Amniotic epithelial cell (primary cell): ENCODE measurements at regions not wholly inside any gene's neighbourhood (a gene's known extent, or its start where the extent isn't known, plus 50 kb on each side); places are given as distances from the start of the nearest gene placed in this dataset.
A peak's percentile ranks its signal among the peaks of the same experiment; 100 is the strongest.
"Not testable (repeated sequence)": the region's sequence is repeated elsewhere in the genome, so short reads cannot be mapped to it uniquely, and the experiment has no call there.

Experiments used
- DNase-seq: peaks from one replicate; pipeline ENCODE4 v3.0.0-alpha.2; 2010; ENCODE audit warnings: low read depth

DNA sequence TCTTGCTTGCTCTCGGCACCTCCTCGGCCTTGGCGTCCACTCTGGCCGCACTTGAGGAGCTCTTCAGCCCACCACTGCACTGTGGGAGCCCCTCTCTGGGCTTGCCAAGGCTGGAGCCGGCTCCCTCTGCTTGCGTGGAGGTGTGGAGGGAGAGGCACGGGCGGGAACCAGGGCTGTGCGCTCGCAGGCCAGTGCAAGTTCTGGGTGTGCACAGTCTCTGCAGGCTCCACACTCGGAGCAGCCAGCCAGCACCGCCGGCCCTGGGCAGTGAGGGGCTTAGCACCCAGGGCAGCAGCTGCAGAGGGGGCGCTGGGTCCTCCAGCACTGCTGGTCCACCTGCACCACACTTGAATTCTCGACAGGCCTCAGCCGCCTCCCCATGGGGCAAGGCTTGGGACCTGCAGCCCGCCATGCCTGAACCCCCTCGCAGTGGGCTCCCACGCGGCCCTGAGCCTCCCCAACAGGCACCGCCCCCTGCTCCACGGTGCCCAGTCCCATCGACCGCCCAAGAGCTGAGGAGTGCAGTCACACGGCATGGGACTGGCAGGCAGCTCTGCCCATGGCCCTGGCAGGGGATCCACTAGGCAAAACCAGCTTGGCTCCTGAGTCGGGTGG, 411.2 kb upstream of the CHAC2 start:
- DNase-seq: no peak

DNA sequence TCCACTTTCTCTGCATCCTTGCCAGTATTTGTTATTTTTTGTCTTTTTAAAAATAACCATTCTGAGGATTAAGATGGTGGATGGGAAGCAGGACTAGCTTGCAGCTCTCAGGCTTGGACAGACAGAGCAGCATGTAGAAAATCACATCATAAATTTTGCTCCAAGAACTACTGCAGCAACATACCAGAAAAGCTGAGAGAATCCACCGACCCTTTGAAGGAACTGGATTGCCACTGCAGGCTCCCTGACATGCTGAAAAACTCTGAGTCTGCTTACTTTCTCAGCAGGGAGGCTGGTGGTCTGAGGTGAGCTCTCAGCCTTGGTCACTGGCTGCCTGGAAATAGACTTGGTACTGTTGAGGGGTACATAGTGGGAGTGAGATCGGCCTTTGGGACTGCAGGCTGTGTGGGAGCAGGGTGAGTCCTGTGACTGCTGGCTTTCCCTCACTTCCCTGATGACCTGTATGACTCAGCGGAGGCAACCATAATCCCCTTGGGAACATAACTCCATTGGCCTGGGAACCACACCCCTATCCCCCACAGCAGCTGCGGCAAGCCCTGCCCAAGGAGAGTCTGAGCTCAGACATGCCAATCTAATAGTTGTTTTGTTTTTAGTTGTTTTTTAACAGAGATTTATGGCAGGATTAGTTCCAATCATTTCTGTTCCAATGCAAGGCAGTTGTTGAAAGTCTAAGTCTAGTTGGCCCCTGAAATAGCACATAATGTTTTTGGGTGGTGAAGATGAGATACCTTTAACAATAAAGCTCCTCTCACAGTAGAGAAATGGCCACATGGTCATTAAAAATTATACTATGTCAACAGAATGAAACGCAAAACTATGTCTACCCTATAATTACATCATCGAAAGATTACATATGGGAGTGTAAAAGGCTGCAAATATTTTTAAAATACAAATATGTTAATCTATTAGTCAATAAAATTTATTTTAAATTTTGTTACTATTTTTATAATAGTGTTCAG, 414.2 kb upstream of the CHAC2 start:
- peak; percentile 83 for DNase-seq

DNA sequence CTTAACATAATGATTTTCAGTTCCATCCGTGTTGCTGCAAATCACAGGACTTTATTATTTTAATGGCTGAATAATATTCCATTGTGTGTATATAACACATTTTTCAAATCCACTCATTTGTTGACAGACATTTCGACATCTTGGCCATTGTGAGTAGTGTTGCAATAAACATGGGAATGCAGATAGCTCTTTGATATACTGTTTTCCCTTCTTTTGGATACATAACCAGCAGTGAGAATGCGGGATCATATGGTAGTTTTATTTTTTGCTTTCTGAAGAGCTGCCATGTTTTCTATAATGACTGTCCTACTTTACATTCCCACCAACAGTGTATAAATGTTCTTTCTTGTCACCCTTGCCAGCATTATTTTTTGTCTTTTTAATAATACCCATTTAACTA, 420.3 kb upstream of the CHAC2 start:
- peak; percentile 54 for DNase-seq

DNA sequence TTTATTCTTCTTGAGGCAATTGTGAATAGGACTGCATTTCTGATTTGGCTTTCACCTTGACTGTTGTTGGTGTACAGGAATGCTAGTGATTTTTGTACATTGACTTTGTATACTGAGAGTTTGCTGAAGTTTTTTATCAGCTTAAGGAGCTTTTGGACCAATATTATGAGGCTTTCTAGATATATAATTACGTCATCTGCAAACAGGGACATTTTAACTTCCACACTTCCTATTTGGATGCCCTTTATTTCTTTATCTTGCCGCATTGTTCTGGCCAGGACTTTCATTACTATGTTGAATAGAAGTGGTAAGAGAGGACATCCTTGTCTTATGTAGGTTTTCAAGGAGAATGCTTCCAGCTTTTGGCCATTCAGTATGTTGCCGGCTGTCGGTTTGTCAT, 425.4 kb upstream of the CHAC2 start:
- DNase-seq: no peak

DNA sequence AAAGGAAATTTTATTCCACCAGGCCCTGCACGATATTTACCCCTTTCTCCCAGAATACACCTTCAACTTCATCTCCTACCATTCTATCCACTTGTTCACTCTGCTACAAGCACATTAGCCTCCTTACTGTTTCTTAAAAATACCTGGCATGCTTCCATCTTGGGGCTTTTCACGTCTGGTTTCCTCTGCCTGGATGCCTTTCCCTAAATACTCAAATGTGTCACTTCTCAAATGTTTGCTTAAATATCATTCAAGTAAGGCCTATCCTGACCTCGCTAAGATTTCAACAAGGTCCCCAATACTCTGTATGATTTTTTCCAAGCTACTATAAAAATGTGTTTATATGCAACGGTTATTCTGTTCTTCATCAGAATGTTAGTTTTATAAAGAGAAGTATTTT, 433.0 kb upstream of the CHAC2 start:
- DNase-seq: no peak

DNA sequence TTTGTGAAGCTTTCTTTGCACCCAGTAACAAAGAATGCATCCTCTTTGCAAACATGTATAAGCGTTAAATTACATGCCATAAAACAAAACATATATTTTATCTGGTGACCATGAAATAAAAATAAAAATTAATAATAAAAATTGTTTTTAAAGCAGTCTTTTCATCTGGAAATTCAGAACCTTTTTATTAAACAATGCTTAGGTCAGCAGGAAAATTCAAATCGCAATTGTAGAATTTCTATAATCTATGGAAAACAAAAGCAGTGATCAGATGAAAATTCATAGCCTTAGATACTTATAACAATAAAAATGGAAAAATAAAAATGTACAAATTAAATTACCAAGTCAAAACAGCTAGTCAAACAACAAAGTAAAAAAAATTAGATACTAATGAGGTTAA, 435.9 kb upstream of the CHAC2 start:
- no peak for DNase-seq

DNA sequence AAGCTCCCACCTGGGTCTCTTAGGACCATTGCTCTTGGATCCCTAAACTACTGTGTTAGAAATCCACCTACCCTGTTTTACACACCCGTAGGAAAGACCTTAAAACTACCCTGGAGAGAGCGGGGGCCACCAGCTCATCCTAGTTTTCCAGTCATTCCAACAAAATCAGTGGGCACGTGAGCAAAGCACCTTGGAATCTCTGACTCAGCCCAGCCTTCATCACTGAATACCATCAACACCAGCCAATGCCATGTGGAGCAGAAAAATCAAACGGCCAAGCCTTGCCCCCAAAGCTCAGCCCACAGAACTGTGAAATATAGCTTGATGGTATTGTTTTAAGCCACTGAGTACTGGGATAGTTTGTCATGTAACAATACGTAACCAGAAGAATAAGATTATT, 449.7 kb upstream of the CHAC2 start:
- DNase-seq: no peak

DNA sequence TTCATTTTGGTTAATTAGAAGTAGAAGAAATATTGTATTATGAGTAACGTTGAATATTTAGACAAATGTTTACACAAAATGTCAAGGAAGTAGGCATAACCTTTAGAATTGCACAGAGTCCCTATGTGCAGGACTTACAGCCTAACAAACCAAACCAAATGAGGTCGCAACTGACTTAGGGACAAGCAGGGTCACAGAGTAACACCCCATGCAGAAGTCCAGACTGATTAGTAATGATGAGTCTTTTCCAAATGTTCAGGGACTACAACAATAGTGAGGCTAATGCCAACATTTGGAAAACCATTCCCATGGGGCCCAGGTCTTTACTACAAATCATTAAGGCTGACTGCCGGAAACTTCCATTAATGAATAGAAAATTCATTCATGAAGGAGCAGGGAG, 452.5 kb upstream of the CHAC2 start:
- no peak for DNase-seq

DNA sequence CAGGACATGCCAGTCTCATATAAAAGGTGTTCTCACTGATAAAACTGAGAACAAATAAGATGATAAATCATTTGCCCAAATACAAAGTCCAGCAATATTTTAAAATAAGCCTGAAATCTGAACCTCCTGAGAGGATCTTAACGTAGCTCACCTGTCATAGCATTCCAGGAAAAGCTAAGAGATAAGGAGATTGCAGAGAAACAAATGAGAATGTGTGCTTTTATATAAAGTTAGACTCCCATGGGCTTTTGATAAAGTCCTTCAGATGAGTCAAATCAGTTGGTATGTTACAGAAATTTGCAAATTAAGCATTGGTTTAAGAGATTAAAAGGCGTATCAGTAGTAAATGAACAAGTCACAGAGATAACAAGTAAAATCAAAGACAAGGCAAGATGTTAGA, 452.9 kb upstream of the CHAC2 start:
- DNase-seq: no peak

DNA sequence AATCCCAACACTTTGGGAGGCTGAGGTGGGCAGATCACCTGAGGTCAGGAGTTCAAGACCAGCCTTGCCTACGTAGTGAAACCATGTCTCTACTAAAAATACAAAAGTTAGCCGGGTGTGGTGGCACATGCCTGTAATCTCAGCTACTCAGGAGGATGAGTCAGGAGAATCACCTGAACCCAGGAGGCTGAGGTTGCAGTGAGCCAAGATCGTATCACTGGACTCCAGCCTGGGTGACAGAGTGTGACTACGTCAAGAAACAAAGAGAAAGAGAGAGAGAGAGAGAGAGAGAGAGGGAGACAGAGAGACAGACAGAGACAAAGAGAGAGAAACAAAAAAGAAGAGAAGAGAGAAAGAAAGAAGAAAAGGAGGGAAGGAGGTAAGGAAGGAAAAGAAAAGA, 454.0 kb upstream of the CHAC2 start:
- not testable (repeated sequence) for DNase-seq

DNA sequence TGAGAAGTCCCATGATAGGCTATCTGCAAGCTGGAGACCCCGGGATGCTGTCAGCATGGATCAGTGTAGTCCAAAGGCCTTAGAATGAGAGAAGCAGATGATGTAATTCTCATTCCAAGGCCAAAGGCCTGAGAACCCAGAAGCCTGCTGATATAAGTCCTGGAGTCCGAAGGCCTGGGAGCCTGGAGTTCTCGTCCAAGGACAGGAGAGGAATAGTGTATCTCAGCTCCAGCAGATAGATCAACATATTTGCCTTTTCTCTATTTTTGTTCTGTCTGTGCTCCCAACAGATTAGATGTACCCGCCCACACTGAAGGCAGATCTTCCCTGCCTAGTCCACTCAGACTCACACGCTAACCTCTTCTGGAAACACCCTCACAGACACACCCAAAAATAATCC, 454.9 kb upstream of the CHAC2 start:
- peak; percentile 55 for DNase-seq

DNA sequence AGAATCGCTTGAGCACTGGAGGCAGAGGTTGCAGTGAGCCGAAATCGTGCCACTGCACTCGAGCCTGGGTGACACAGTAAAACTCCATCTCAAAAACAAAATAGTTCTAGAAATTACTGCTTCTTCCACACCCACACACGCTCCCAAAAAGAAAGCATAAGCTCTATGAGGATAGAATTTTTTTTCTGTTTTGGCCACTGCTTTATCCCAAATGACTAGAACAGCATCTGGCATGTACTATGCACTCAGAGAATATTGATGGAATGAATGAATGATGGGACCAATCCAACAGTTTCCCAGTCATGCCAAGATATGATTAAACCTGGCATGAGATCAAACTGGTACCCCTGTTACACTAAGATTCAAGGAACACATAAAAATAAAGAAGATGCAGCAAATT, 455.4 kb upstream of the CHAC2 start:
- DNase-seq: no peak

DNA sequence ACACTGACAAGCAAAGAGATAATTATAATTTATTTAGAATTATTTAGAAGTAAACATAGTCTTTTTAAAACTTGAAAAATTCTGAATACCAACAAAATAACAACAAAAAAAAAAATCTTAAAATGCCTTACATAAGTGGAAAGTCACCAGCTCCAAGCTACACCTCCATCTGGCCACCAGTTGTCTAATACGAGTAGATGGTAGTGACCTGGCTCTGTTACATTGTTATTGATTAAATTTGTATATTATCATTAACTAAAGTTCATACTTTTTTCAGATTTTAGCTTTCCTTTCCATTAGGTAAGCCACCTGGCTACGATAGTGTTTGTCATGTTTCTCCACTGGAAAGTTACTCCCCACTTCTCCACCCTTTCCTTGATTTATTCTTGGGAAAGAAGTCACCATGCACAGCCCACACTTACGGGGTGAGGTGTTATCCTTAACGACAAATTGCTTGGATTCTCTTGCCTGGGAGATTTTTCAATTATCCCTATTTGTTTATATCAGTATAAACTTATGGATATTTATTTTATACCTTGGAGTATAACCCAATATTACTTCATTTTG, 464.5 kb upstream of the CHAC2 start:
- DNase-seq: no peak

DNA sequence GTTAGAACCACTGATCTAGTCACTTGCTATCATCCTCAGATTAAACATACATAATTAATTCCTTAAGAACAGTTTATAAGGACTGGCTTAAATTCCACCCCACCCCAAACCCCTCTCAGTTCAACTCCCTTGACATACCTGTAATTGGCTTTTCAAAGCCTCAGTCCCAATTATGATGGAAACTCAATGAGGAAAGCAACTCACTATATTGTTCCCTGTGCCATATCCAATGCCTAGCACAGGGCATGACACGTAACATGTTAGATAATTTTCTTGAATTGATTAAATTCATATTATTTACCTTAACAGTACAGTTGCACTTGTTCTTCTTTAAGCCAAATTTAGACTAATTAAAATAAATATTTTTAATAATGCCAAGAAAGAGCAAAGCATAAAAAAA, 465.1 kb upstream of the CHAC2 start:
- DNase-seq: no peak

DNA sequence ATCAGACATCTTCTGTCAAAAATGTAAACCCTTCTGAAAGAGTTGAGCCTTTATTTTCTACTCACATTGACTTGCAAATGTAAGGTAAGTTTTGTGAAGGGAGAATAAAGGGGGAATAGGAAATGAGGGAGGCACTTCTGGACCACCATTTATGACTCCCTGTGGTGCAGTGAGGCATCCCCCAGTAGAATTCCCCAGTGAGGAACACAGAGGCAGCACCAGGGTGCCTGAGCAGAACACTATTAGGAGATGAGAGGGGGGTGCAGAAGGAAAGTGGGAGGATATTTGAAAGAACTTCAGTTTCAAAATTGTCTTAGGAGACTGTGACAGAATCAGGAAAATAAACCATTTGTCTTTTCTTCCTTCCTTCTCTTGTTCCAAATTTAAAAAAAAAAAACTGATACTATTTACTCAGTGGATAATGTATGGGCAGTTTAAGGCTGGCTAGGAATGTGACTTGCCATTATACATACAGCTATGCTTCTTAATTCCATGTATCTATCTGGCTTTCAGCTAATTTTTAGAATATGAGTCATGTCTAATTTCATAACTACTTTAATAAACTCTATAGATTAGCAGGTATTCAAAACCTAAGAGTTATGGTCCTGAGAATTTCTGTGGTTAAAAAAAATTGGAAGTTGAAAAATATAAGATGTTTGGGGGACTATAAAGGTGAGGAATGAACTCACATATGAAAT, 478.1 kb upstream of the CHAC2 start:
- peak; percentile 11 for DNase-seq

DNA sequence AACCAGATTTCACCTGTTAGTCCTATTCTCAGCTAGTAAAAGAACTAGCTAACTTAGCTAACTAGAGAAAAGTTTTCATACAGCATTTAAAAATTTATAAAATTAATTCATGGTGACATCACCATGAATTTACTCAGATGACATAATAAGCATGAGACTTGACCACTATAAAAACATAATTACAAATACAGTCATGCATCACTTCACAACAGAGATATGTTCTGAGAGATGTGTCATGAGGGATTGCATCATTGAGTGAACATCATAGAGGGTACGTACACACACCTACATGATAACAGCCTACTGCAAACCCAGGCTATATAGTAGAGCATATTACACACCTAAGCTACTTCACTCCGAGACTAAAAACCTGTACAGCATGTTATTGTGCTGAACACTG, 481.3 kb upstream of the CHAC2 start:
- peak; percentile 71 for DNase-seq

DNA sequence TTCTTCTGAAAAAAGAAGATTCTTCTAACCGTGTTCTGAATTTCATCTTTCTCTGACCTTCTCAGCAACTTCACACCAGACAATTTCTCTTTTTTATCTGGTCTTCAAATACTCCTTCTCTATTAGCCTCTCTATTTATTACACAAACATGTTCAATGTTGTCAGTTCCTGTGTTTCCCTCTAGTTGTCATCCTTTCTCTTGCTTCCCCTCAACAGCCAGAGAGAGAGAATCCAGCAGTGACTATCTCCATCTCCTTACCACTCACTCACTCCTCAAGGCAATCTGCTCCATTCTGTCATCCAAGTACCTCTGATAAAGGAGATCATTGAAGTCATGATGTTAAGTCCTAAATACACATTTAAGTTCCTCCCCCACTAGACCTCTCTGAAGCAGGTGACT, 491.9 kb upstream of the CHAC2 start:
- DNase-seq: no peak

DNA sequence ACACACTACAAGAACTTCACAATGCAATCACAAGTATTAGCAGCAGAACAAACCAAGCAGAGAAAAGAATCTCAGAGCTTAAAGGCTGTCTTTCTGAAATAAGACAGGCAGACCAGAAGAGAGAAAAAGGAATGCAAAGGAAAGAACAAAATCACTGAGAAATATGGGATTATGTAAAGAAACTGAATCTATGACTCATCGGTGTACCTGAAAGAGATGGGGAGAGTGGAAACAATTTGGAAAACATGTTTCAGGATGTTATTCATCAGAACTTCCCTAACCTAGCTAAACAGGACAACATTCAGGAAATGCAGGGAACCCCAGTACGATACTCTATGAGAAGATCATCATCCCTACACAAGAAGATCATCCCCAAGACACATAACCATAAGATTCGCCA, 499.0 kb upstream of the CHAC2 start:
- DNase-seq: no peak

DNA sequence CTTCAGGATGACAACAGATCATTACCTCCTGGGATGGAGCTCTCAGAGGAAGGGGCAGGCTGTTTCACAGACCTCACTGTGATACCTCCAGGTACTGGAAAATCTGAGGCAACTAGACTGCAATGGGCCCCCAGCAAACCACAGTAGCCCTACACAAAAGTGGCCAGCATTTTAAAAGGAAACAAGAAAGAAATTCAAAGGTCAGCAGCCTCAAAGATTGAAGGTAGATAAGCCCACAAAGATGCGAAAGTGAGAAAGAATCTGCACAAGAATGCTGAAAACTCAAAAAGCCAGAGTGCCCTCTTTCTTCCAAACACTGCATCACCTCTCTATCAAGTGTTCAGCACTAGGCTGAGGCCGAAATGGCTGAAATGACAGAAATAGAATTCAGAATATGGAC, 499.5 kb upstream of the CHAC2 start:
- DNase-seq: no peak

DNA sequence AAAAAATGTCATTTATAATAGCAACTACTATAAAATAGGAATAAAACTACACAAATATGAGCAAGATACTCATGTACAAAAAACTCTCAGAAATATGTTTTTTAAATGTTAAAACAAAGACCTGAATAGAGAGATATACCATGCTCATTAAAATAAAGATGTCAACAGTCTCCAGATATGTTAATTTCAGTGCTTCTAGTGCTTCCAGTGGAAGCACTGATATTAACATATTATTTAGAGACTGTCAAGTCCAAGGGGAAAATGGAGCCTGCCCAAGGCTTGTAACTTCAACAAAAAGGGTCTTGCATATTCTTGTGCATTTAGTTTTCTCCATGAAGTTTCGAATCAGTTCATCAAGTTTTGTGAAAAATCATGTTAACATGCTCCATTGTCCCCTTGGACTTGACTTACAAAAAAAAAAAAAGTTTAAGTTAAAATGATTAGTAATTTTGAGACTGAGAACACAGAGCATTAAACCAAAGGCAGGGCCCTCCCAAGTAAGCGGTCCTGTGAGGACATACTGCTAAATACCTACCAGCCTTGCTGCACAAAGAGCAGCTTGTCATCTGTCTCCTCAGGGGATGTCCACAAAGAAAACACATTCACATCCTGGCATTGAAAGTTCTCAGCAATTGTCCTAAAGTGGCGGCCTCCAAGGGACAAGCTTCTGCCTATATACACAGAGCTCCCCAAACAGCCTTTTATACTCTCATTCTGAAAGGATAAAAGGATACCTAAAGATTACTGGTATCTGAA, 501.9 kb upstream of the CHAC2 start:
- no peak for DNase-seq

DNA sequence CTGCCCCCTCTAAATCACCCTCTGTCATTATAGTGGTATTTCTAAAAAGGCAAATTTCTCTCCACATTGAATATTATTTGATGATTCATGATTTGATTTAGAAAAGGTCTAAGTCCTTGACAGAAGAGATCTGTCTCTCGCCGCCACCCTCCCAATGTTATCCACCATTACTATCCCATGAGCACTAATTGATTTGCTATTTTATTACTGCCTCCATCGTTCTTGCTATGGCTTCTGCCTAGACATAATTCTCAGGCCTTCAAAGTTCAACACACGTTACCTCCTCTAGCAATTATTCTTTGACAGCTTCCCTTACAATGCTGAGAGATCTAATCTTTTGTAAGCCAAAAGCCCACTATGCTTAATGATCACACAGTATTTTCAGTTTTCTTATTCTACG, 507.0 kb upstream of the CHAC2 start:
- no peak for DNase-seq

DNA sequence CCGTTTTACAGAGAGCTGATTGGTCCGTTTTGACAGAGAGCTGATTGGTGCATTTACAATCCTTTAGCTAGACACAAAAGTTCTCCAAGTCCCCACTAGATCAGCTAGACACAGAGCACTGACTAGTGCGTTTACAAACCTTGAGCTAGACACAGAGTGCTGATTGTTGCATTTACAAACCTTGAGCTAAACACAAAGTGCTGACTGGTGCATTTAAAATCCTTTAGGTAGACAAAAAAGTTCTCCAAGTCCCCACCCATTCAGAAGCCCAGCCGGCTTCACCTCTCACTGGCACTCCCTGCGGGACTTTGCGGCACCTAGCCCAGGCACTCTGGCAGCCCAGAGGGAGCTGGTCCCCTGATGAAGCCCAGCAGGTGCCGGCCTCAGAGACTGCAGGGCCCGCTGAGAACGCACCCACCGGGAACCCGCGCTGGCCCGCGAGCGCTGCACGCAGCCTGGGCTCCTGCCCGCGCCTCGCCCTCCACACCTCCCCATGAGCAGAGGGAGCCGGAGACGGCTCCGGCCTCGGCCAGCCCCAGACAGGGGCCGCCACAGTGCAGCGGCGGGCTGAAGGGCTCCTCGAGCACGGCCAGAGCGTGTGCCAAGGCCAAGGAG, 508.1 kb upstream of the CHAC2 start:
- DNase-seq: no peak
